ENCODE measurements at regions not wholly inside any gene's neighbourhood (a gene's known extent, or its start where the extent isn't known, plus 50 kb on each side); places are given as distances from the start of the nearest gene placed in this dataset.

DNA sequence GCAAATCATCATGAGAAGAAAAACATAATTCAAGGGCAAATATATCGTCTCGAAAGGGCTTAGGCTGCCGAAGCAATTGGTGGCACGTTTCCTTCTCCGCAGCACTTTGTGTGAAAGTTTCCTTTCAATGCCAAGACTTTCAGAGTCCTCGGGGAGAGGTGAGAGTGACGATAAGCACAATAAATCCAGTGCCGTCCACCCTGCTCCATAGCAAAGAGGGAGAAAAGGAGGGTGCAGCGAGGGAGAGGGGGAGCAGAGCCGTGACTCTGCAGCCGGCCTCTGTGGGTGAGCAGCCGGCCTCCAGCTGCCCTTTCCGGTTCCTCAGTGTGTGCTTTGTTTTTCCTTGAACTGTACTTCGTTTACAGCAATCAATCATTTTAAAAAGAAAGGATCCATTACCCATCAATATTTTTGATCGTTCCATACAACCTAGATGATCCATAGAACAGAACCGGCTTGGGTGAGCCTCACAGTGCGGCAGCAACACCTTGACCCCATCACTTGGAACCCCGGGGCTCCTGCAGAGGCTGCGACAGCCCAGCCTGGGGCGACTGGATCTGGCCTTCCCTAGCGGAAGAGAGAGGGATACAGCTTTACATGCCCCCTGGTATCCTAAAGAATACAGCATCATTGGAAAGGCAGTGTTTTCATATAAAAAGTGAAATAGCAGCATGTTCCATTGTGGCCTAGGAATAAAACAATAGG is 247.0 kb upstream of the IRX4 start:
- TF ChIP-seq, protein P1, sequence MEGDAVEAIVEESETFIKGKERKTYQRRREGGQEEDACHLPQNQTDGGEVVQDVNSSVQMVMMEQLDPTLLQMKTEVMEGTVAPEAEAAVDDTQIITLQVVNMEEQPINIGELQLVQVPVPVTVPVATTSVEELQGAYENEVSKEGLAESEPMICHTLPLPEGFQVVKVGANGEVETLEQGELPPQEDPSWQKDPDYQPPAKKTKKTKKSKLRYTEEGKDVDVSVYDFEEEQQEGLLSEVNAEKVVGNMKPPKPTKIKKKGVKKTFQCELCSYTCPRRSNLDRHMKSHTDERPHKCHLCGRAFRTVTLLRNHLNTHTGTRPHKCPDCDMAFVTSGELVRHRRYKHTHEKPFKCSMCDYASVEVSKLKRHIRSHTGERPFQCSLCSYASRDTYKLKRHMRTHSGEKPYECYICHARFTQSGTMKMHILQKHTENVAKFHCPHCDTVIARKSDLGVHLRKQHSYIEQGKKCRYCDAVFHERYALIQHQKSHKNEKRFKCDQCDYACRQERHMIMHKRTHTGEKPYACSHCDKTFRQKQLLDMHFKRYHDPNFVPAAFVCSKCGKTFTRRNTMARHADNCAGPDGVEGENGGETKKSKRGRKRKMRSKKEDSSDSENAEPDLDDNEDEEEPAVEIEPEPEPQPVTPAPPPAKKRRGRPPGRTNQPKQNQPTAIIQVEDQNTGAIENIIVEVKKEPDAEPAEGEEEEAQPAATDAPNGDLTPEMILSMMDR (IDR thresholded peaks at IDR 0.05) = no peak
- no peak for TF ChIP-seq POLR2A (IDR thresholded peaks at IDR 0.05)
